ENCODE measurements at regions not wholly inside any gene's neighbourhood (a gene's known extent, or its start where the extent isn't known, plus 50 kb on each side); places are given as distances from the start of the nearest gene placed in this dataset.
"Not testable (repeated sequence)": the region's sequence is repeated elsewhere in the genome, so short reads cannot be mapped to it uniquely, and the experiment has no call there.

GRCh38 chr11:8772571-8773519 lies 90.3 kb downstream of the RPL27A start:
- peak; percentile 4; the same call in 2 of the 3 replicates for ATAC-seq
- no peak for TF ChIP-seq CREB5 (CRISPR knock-in tag; IDR thresholded peaks at IDR 0.05; ENCODE audit: low read depth)
- no peak for TF ChIP-seq ZNF565 (CRISPR knock-in tag; conservative IDR thresholded peaks at IDR 0.05; ENCODE audit: low read depth)
- TF ChIP-seq ZNF70 (CRISPR knock-in tag; IDR thresholded peaks at IDR 0.05) = no peak
- TF ChIP-seq OSR1 (CRISPR knock-in tag; IDR thresholded peaks at IDR 0.05) = no peak
- TF ChIP-seq ARNTL (CRISPR knock-in tag; IDR thresholded peaks at IDR 0.05; ENCODE audit: borderline replicate concordance, low read depth) = no peak
- no peak for TF ChIP-seq TCF4 (CRISPR knock-in tag; IDR thresholded peaks at IDR 0.05; ENCODE audit: borderline replicate concordance)
- TF ChIP-seq RARB (CRISPR knock-in tag; IDR thresholded peaks at IDR 0.05) = no peak
- TF ChIP-seq ZNF8 (CRISPR knock-in tag; IDR thresholded peaks at IDR 0.05) = no peak
- no peak for TF ChIP-seq SNAI2 (CRISPR knock-in tag; IDR thresholded peaks at IDR 0.05)
- TF ChIP-seq ZC3H10 (CRISPR knock-in tag; IDR thresholded peaks at IDR 0.05) = no peak
- TF ChIP-seq ZFP3 (CRISPR knock-in tag; IDR thresholded peaks at IDR 0.05) = no peak

- no peak for ATAC-seq
These were observed 91.4 kb downstream of the RPL27A start for GRCh38 chr11:8773916-8774539.

GRCh38 chr11:8774916-8775315 lies 92.3 kb downstream of the RPL27A start:
- ATAC-seq = not testable (repeated sequence)

More at GRCh38 chr11:8773916-8774539, 91.4 kb downstream of the RPL27A start:
- TF ChIP-seq ZFP3 (CRISPR knock-in tag; IDR thresholded peaks at IDR 0.05) = no peak
- TF ChIP-seq TSHZ2 (CRISPR knock-in tag; IDR thresholded peaks at IDR 0.05) = no peak
- no peak for TF ChIP-seq ISL1 (CRISPR knock-in tag; IDR thresholded peaks at IDR 0.05)
- no peak for TF ChIP-seq BACH2 (CRISPR knock-in tag; IDR thresholded peaks at IDR 0.05; ENCODE audit: borderline replicate concordance)
- TF ChIP-seq SNAI2 (CRISPR knock-in tag; IDR thresholded peaks at IDR 0.05) = no peak
- no peak for TF ChIP-seq POU6F1 (CRISPR knock-in tag; IDR thresholded peaks at IDR 0.05; ENCODE audit: borderline replicate concordance, low read depth)
- TF ChIP-seq CREB5 (CRISPR knock-in tag; IDR thresholded peaks at IDR 0.05; ENCODE audit: low read depth) = no peak
- no peak for TF ChIP-seq TCF4 (CRISPR knock-in tag; IDR thresholded peaks at IDR 0.05; ENCODE audit: borderline replicate concordance)
- no peak for TF ChIP-seq PATZ1 (CRISPR knock-in tag; IDR thresholded peaks at IDR 0.05; ENCODE audit: borderline replicate concordance)
- no peak for TF ChIP-seq GLIS3 (CRISPR knock-in tag; IDR thresholded peaks at IDR 0.05)
- no peak for TF ChIP-seq ZNF70 (CRISPR knock-in tag; IDR thresholded peaks at IDR 0.05)
- no peak for TF ChIP-seq RARB (CRISPR knock-in tag; IDR thresholded peaks at IDR 0.05)
- no peak for TF ChIP-seq ESRRG (CRISPR knock-in tag; IDR thresholded peaks at IDR 0.05)
